HepG2 (cell line): ENCODE measurements at regions not wholly inside any gene's neighbourhood (a gene's known extent, or its start where the extent isn't known, plus 50 kb on each side); places are given as distances from the start of the nearest gene placed in this dataset.

ENCODE experiments used
- ATAC-seq: fragments of 200-7000 bp; cut with Tn5 transposase; 3 replicates; pipeline ENCODE4 v1.9.1; 2020; ENCODE audit warnings: mild to moderate bottlenecking, moderate library complexity
- BruUV-seq: library from RNA; stranded (reverse); fragments of 400-500 nt; replicated peaks from 2 replicates; lab custom pipeline; 2021; lab: Mats Ljungman, UMichigan
- CTCF ChIA-PET: fragments of 300-600 bp; formaldehyde crosslinking; extraction: SDS; loops from one replicate; lab custom pipeline; 2021; ENCODE audit warnings: low total read pairs, inconsistent platforms, low intra/inter-chr PET ratio; lab: Yijun Ruan, JAX
- POLR2A ChIA-PET: fragments of 350-600 bp; sonication (Branson Sonifier 250); formaldehyde crosslinking; loops from one replicate; lab custom pipeline; 2020; ENCODE audit warnings: antibody characterized with exemption, inconsistent platforms; lab: Yijun Ruan, JAX
- DNase-seq: peaks from one replicate; pipeline ENCODE4 v3.0.0-alpha.2; 2015; ENCODE audit warnings: low spot score
- FAIRE-seq: peaks from 3 replicates; lab custom pipeline; 2011; peaks lifted over from hg19 to GRCh38; lab: Jason Lieb, UNC
- H2AFZ ChIP-seq: one replicate; pipeline ENCODE4 v1.6.1; 2011; ENCODE audit warnings: low read length, inconsistent platforms
- H3K27ac ChIP-seq: fragments of 300-600 bp; 3 replicates; pipeline ENCODE4 v1.8.0; 2011; ENCODE audit warnings: mixed run types, mild to moderate bottlenecking, mixed read lengths, low read length, inconsistent platforms; ENCODE audit not compliant: insufficient read depth; ENCODE audit errors: extremely low read length
- H3K27me3 ChIP-seq, 2 experiments: fragments of 200-600 bp in 1 of 2; 2 replicates in 1 of 2; 3 replicates in 1 of 2; pipeline versions ENCODE4 v1.6.0 to v1.8.0; 2011; ENCODE audit warnings: low read length in 2 of 2, mild to moderate bottlenecking in 2 of 2, moderate library complexity in 2 of 2, inconsistent platforms in 1 of 2; ENCODE audit not compliant: insufficient read depth in 2 of 2, control insufficient read depth in 1 of 2
- H3K36me3 ChIP-seq, 2 experiments: fragments of 200-600 bp in 1 of 2; replicated peaks in 1 of 2; 2 replicates in 1 of 2; 3 replicates in 1 of 2; pipeline versions ENCODE4 v1.5.1 to v1.8.0; 2011; ENCODE audit warnings: low read length in 2 of 2, inconsistent platforms in 1 of 2; ENCODE audit not compliant: insufficient read depth in 2 of 2, control insufficient read depth in 1 of 2
- H3K4me1 ChIP-seq: 2 replicates; pipeline ENCODE4 v1.5.1; 2012; ENCODE audit warnings: low read length, inconsistent platforms; ENCODE audit not compliant: insufficient read depth
- H3K4me2 ChIP-seq: 2 replicates; pipeline ENCODE4 v1.6.0; 2011; ENCODE audit warnings: low read depth, low read length, inconsistent platforms
- H3K4me3 ChIP-seq, 3 experiments: fragments of 200-600 bp in 1 of 3; sonication (generic), shearing (Covaris generic) in 1 of 3; replicated peaks in 1 of 3; 2 replicates each; pipeline ENCODE4 v1.5.1; 2011 to 2016; ENCODE audit warnings: low read length in 3 of 3, inconsistent platforms in 2 of 3, low read depth in 2 of 3, mild to moderate bottlenecking in 2 of 3, control low read depth in 1 of 3, mixed read lengths in 1 of 3; ENCODE audit not compliant: insufficient read depth in 1 of 3
- H3K79me2 ChIP-seq: one replicate; pipeline ENCODE4 v1.6.1; 2011; ENCODE audit warnings: low read length, inconsistent platforms; ENCODE audit not compliant: insufficient read depth
- H3K9ac ChIP-seq: 2 replicates; pipeline ENCODE4 v1.6.0; 2011; ENCODE audit warnings: mild to moderate bottlenecking, low read depth, low read length, inconsistent platforms; ENCODE audit not compliant: insufficient read depth
- H3K9me3 ChIP-seq: 2 replicates; pipeline ENCODE4 v1.5.1; 2012; ENCODE audit warnings: mild to moderate bottlenecking, low read length
- H4K20me1 ChIP-seq: 2 replicates; pipeline ENCODE4 v1.6.0; 2011; ENCODE audit warnings: inconsistent platforms, mild to moderate bottlenecking, low read length, moderate library complexity; ENCODE audit not compliant: insufficient read depth
- CCDC6 ChIP-seq: sonication (generic); formaldehyde crosslinking; IDR thresholded peaks from 2 replicates; pipeline ENCODE4 v1.8.1; 2022; ENCODE audit warnings: mild to moderate bottlenecking, missing genetic modification reagents, moderate library complexity
- CEBPB ChIP-seq: IDR thresholded peaks from 2 replicates; pipeline ENCODE4 v1.6.1; 2011; ENCODE audit warnings: low read depth, low read length, improper control_type of control experiment, borderline replicate concordance
- EED ChIP-seq: sonication (generic); formaldehyde crosslinking; IDR thresholded peaks from 2 replicates; pipeline ENCODE4 v1.5.0; 2020; ENCODE audit warnings: mild to moderate bottlenecking, missing genetic modification reagents
- MTA3 ChIP-seq: sonication (generic); formaldehyde crosslinking; IDR thresholded peaks from 2 replicates; pipeline ENCODE4 v1.4.0; 2020; ENCODE audit warnings: missing genetic modification reagents
- POLR2AphosphoS2 ChIP-seq: IDR thresholded peaks from 2 replicates; pipeline ENCODE4 v1.6.1; 2011; ENCODE audit warnings: low read depth, low read length, improper control_type of control experiment
- WIZ ChIP-seq: sonication (generic); formaldehyde crosslinking; IDR thresholded peaks from 2 replicates; pipeline ENCODE4 v1.5.1; 2020; ENCODE audit warnings: mild to moderate bottlenecking, missing genetic modification reagents
- ZFY ChIP-seq: sonication (generic); formaldehyde crosslinking; IDR thresholded peaks from 2 replicates; pipeline ENCODE4 v1.4.0; 2020; ENCODE audit warnings: missing genetic modification reagents
- ZNF256 ChIP-seq: sonication (generic); formaldehyde crosslinking; conservative IDR thresholded peaks from 2 replicates; pipeline ENCODE4 v1.4.0; 2020; ENCODE audit warnings: missing genetic modification reagents
- WGBS: methylation state at CpG from one replicate; pipeline ENCODE4 v1.1.6; 2017; ENCODE audit warnings: low lambda C conversion rate; 5-methylcytosine and 5-hydroxymethylcytosine counted together
- in situ Hi-C: cut with HindIII; loops from 2 replicates; pipeline ENCODE4 v1.10.0; 2017; ENCODE audit warnings: low pct_unique_long_range_greater_than_20kb; ENCODE audit not compliant: extremely low pct_ligation_motif_present
- intact Hi-C: fragments of 100-400 bp; cut with micrococcal nuclease; formaldehyde crosslinking; loops from one replicate; pipeline ENCODE4 v1.10.0; 2022; ENCODE audit not compliant: unreplicated experiment
- TF ChIP-seq, protein P1 (sequence below): sonication (generic); formaldehyde crosslinking; IDR thresholded peaks from 2 replicates; pipeline ENCODE4 v1.4.0; 2020; ENCODE audit warnings: missing genetic modification reagents, borderline replicate concordance

DNA sequence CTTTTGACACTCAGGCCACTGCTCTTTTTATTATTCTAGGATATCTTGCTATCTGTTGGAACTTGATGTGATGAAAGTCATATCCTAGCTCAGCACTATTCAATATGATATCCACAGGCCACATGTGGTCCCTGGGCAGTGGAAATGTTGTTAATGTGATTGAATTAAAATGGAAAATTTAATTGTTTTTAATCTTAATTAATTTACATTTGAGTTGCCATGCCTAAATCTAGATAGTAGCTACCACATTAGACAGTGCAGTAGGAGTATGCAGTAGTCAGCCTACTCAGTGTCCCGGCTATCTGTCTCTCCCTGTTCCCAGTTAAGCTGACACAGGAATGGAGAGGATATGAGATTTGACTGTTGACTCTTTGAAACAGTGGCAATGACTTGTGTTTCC is 460.2 kb downstream of the GBE1 start:
- peak; percentile 40 for ATAC-seq
- in situ Hi-C loops: no loop called here
- CTCF ChIA-PET: interaction anchor here (1.7 to 2.0 kb wide), 2 partner anchors 38 to 189 kb away, joined by 3 to 5 read pairs; no protein-coding TSS in a partner anchor
- FAIRE-seq: no peak
- peaks cover 28% of the 10 kb centered on the region for H3K4me1 ChIP-seq
- peaks cover 0 to 9% of the 10 kb centered on the region in 2 experiments; a peak in 1 of 5 replicates for H3K27me3 ChIP-seq
- no peak overlapping the region for H3K9ac ChIP-seq
- H2AFZ ChIP-seq: no peak overlapping the region
- 50% methylated on average over 1 of the region's 1 CpG for WGBS
- H4K20me1 ChIP-seq: no peaks in the 10 kb centered on the region
- no peaks in the 10 kb centered on the region for H3K79me2 ChIP-seq
- DNase-seq: no peak
- intact Hi-C loops: loop anchor here (2.0 kb wide), 1 partner anchor 82 kb away; no protein-coding TSS in a partner anchor
- H3K9me3 ChIP-seq: no peaks in the 10 kb centered on the region
- POLR2A ChIA-PET: interaction anchor here (1.1 to 2.2 kb wide), 3 partner anchors 39 to 460 kb away, joined by 3 to 18 read pairs (median 3); partner anchors contain the start of gene GBE1
- no peaks in the 10 kb centered on the region for H3K36me3 ChIP-seq
- H3K4me3 ChIP-seq: no peak overlapping the region; a peak in 1 of 6 replicates
- H3K4me2 ChIP-seq: peak overlapping the region; percentile 59; the same call in 1 of the 2 replicates
- no peak overlapping the region for H3K27ac ChIP-seq
- BruUV-seq: no TSS peak
- TF ChIP-seq CCDC6 (CRISPR knock-in tag): no peak
- no peak for TF ChIP-seq EED (CRISPR knock-in tag)
- TF ChIP-seq WIZ (CRISPR knock-in tag): no peak
- no peak for TF ChIP-seq POLR2AphosphoS2
- TF ChIP-seq CEBPB: no peak
- TF ChIP-seq ZFY (CRISPR knock-in tag): no peak
- no peak for TF ChIP-seq ZNF256 (CRISPR knock-in tag)
- TF ChIP-seq, protein P1, sequence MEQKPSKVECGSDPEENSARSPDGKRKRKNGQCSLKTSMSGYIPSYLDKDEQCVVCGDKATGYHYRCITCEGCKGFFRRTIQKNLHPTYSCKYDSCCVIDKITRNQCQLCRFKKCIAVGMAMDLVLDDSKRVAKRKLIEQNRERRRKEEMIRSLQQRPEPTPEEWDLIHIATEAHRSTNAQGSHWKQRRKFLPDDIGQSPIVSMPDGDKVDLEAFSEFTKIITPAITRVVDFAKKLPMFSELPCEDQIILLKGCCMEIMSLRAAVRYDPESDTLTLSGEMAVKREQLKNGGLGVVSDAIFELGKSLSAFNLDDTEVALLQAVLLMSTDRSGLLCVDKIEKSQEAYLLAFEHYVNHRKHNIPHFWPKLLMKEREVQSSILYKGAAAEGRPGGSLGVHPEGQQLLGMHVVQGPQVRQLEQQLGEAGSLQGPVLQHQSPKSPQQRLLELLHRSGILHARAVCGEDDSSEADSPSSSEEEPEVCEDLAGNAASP (CRISPR knock-in tag): no peak
- no peak for TF ChIP-seq MTA3 (CRISPR knock-in tag)
